Sigmoid colon (tissue), 4 donors: ENCODE measurements at regions not wholly inside any gene's neighbourhood (a gene's known extent, or its start where the extent isn't known, plus 50 kb on each side); places are given as distances from the start of the nearest gene placed in this dataset.

ENCODE experiments used
- POLR2A ChIP-seq, 2 donors: fragments of 450-650 bp; IDR thresholded peaks; one replicate each; pipeline ENCODE4 v1.6.1; 2016; ENCODE audit warnings: antibody characterized with exemption in 2 of 2, mild to moderate bottlenecking in 2 of 2, moderate library complexity in 2 of 2
- POLR2AphosphoS5 ChIP-seq, 4 donors: sonication (generic); formaldehyde crosslinking; IDR thresholded peaks; one replicate each; pipeline ENCODE4 v1.6.1; 2017; ENCODE audit warnings: antibody characterized with exemption in 4 of 4

- TF ChIP-seq POLR2AphosphoS5 (IDR thresholded peaks at IDR 0.05) (no peak), POLR2A (IDR thresholded peaks at IDR 0.05) (no peak)
Observed at GRCh38 chr1:13983393-13983792, 283.4 kb downstream of the PRDM2 start.
